IMR-90 (cell line): ENCODE measurements at regions not wholly inside any gene's neighbourhood (a gene's known extent, or its start where the extent isn't known, plus 50 kb on each side); places are given as distances from the start of the nearest gene placed in this dataset.

ENCODE experiments used
- ATAC-seq: fragments of 200-7000 bp; cut with Tn5 transposase; 2 replicates; pipeline ENCODE4 v1.9.1; 2020; ENCODE audit warnings: low read depth, mild to moderate bottlenecking, moderate library complexity
- BruUV-seq: library from RNA; stranded (reverse); fragments of 400-500 nt; replicated peaks from 2 replicates; lab custom pipeline; 2021; lab: Mats Ljungman, UMichigan
- CTCF ChIA-PET: fragments of 300-600 bp; formaldehyde crosslinking; extraction: SDS; loops from one replicate; lab custom pipeline; 2021; ENCODE audit warnings: antibody characterized with exemption; lab: Yijun Ruan, JAX
- POLR2A ChIA-PET: fragments of 300-600 bp; sonication (Branson Sonifier 250); formaldehyde crosslinking; loops from one replicate; lab custom pipeline; 2022; ENCODE audit warnings: antibody characterized with exemption; ENCODE audit not compliant: unreplicated experiment; lab: Charles Lee
- DNase-seq: peaks from one replicate; pipeline ENCODE4 v3.0.0; 2013
- H2AFZ ChIP-seq: replicated peaks from 2 replicates; pipeline ENCODE3; 2013; ENCODE audit warnings: low read length, mild to moderate bottlenecking; ENCODE audit not compliant: poor library complexity
- H2AK5ac ChIP-seq: 2 replicates; pipeline ENCODE4 v1.6.1; 2013; ENCODE audit warnings: low read depth, low read length, inconsistent platforms
- H2AK9ac ChIP-seq: replicated peaks from 2 replicates; pipeline ENCODE3; 2013; ENCODE audit warnings: mild to moderate bottlenecking, low read depth, low read length, moderate library complexity; ENCODE audit not compliant: poor library complexity
- H2BK120ac ChIP-seq: 2 replicates; pipeline ENCODE4 v1.6.1; 2013; ENCODE audit warnings: low read depth, low read length, inconsistent platforms
- H2BK15ac ChIP-seq: 3 replicates; pipeline ENCODE4 v1.6.1; 2013; ENCODE audit warnings: low read depth, low read length, inconsistent platforms
- H2BK20ac ChIP-seq: 2 replicates; pipeline ENCODE4 v1.6.1; 2013; ENCODE audit warnings: low read depth, mild to moderate bottlenecking, inconsistent platforms, low read length, moderate library complexity
- H2BK5ac ChIP-seq: 2 replicates; pipeline ENCODE4 v1.6.1; 2013; ENCODE audit warnings: mild to moderate bottlenecking, low read depth, low read length, inconsistent platforms; ENCODE audit not compliant: poor library complexity, severe bottlenecking
- H3K14ac ChIP-seq: replicated peaks from 2 replicates; pipeline ENCODE4 v1.6.1; 2013; ENCODE audit warnings: low read depth, low read length, inconsistent platforms
- H3K18ac ChIP-seq: 2 replicates; pipeline ENCODE4 v1.6.1; 2013; ENCODE audit warnings: low read depth, low read length, control low read depth
- H3K23ac ChIP-seq: 2 replicates; pipeline ENCODE4 v1.6.1; 2013; ENCODE audit warnings: low read depth, low read length, inconsistent platforms
- H3K27ac ChIP-seq: 2 replicates; pipeline ENCODE4 v1.5.1; 2013; ENCODE audit warnings: mild to moderate bottlenecking, control low read depth, low read length; ENCODE audit not compliant: insufficient read depth
- H3K27me3 ChIP-seq: 2 replicates; pipeline ENCODE4 v1.6.1; 2013; ENCODE audit warnings: low read length; ENCODE audit not compliant: control insufficient read depth, insufficient read depth
- H3K36me3 ChIP-seq: 2 replicates; pipeline ENCODE4 v1.6.1; 2013; ENCODE audit warnings: low read length, mixed read lengths; ENCODE audit not compliant: control insufficient read depth, insufficient read depth
- H3K4ac ChIP-seq: 2 replicates; pipeline ENCODE4 v1.6.1; 2013; ENCODE audit warnings: low read depth, low read length, inconsistent platforms
- H3K4me1 ChIP-seq: 2 replicates; pipeline ENCODE4 v1.6.1; 2013; ENCODE audit warnings: low read length, mixed read lengths; ENCODE audit not compliant: control insufficient read depth, insufficient read depth
- H3K4me2 ChIP-seq: 2 replicates; pipeline ENCODE4 v1.6.1; 2013; ENCODE audit warnings: low read depth, mild to moderate bottlenecking, control low read depth, low read length, moderate library complexity
- H3K4me3 ChIP-seq: 2 replicates; pipeline ENCODE4 v1.5.1; 2013; ENCODE audit warnings: low read depth, mild to moderate bottlenecking, control low read depth, low read length, moderate library complexity; ENCODE audit not compliant: insufficient read depth
- H3K56ac ChIP-seq: 2 replicates; pipeline ENCODE4 v1.6.1; 2013; ENCODE audit warnings: low read length, inconsistent platforms; ENCODE audit not compliant: insufficient read depth; ENCODE audit errors: extremely low read depth
- H3K79me1 ChIP-seq, 2 experiments: 2 replicates each; pipeline ENCODE4 v1.6.1; 2013; ENCODE audit warnings: low read length in 2 of 2, inconsistent platforms in 1 of 2, low read depth in 1 of 2
- H3K9ac ChIP-seq: 2 replicates; pipeline ENCODE4 v1.6.1; 2013; ENCODE audit warnings: low read depth, low read length, control low read depth
- H3K9me1 ChIP-seq: 2 replicates; pipeline ENCODE4 v1.6.1; 2013; ENCODE audit warnings: low read length, inconsistent platforms; ENCODE audit not compliant: insufficient read depth
- H3K9me3 ChIP-seq: 2 replicates; pipeline ENCODE4 v1.6.1; 2013; ENCODE audit warnings: low read length; ENCODE audit not compliant: control insufficient read depth, insufficient read depth
- H4K20me1 ChIP-seq: 2 replicates; pipeline ENCODE4 v1.6.1; 2013; ENCODE audit warnings: low read length, inconsistent platforms; ENCODE audit not compliant: insufficient read depth
- H4K5ac ChIP-seq: 2 replicates; pipeline ENCODE4 v1.6.1; 2013; ENCODE audit warnings: mild to moderate bottlenecking, low read depth, low read length, control low read depth
- H4K8ac ChIP-seq, 2 experiments: 2 replicates each; pipeline ENCODE4 v1.6.1; 2013; ENCODE audit warnings: low read depth in 2 of 2, low read length in 2 of 2, control low read depth in 1 of 2, inconsistent platforms in 1 of 2
- H4K91ac ChIP-seq: 2 replicates; pipeline ENCODE4 v1.6.1; 2013; ENCODE audit warnings: low read depth, low read length, inconsistent platforms; ENCODE audit not compliant: insufficient read depth
- BHLHE40 ChIP-seq: fragments of 150-350 bp; IDR thresholded peaks from 2 replicates; pipeline ENCODE4 v1.6.1; 2016; ENCODE audit warnings: mild to moderate bottlenecking, low read depth, low read length
- CHD1 ChIP-seq: IDR thresholded peaks from 2 replicates; pipeline ENCODE4 v1.6.1; 2012; ENCODE audit warnings: low read depth, low read length, improper control_type of control experiment
- FOS ChIP-seq: fragments of 150-350 bp; IDR thresholded peaks from 2 replicates; pipeline ENCODE4 v1.6.1; 2016; ENCODE audit warnings: low read depth, low read length
- MAFK ChIP-seq: IDR thresholded peaks from 2 replicates; pipeline ENCODE4 v1.6.1; 2012; ENCODE audit warnings: low read depth, low read length, improper control_type of control experiment
- NFE2L2 ChIP-seq: fragments of 150-350 bp; IDR thresholded peaks from 2 replicates; pipeline ENCODE4 v1.6.1; 2016; ENCODE audit warnings: low read depth, mild to moderate bottlenecking, low read length
- WGBS, 2 experiments: methylation state at CpG; one replicate each; pipeline versions ENCODE4 v1.1.5 to v1.1.7; 2013; ENCODE audit warnings: missing lambda C conversion rate in 2 of 2; ENCODE audit not compliant: insufficient read length in 1 of 2; ENCODE audit errors: extremely low coverage in 2 of 2; 5-methylcytosine and 5-hydroxymethylcytosine counted together
- dilution Hi-C: fragments of 300-500 bp; cut with HindIII; formaldehyde crosslinking; loops from one replicate; pipeline ENCODE4 v1.14.3; 2018; ENCODE audit warnings: low sequenced_read_pairs; ENCODE audit not compliant: unreplicated experiment
- in situ Hi-C: fragments of 300-500 bp; cut with MboI; formaldehyde crosslinking; loops from 3 replicates; pipeline ENCODE4 v1.14.3; 2019; ENCODE audit warnings: low sequenced_read_pairs, inconsistent platforms, mixed read lengths
- intact Hi-C: fragments of 100-400 bp; cut with micrococcal nuclease; formaldehyde crosslinking; loops from 2 replicates; pipeline ENCODE4 v1.10.0; 2022
- TF ChIP-seq, protein P1 (sequence below): fragments of 150-350 bp; IDR thresholded peaks from 2 replicates; pipeline ENCODE4 v1.6.1; 2017; ENCODE audit warnings: mild to moderate bottlenecking, antibody characterized with exemption, low read length, low read depth

DNA sequence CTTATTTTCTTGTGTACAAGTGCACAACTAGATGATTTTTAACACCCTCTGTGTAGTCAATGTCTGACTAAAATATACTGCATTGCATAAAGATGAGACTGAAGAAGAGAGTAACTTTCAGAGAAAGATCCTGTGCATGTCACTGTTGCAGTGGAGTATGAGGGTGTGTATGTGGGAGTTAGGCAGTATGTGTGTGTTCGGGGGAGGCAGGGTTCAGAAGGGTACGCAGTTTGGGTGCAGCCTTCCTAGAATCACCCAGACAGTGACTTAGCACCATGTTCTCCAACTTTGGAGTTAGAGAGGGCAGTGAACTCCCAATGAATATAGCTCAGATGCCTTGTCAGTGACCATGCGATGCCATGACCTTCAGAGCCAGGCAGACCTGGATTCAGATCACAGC, 84.6 kb downstream of the LRATD1 start:
- H2AFZ ChIP-seq, result no peak overlapping the region
- no peak overlapping the region for H3K23ac ChIP-seq
- H4K91ac ChIP-seq, result no peak overlapping the region
- no peak overlapping the region for H3K18ac ChIP-seq
- no peak overlapping the region for H4K8ac ChIP-seq
- TF ChIP-seq BHLHE40, result no peak
- no peak for TF ChIP-seq MAFK
- TF ChIP-seq NFE2L2, result no peak
- TF ChIP-seq, protein P1, sequence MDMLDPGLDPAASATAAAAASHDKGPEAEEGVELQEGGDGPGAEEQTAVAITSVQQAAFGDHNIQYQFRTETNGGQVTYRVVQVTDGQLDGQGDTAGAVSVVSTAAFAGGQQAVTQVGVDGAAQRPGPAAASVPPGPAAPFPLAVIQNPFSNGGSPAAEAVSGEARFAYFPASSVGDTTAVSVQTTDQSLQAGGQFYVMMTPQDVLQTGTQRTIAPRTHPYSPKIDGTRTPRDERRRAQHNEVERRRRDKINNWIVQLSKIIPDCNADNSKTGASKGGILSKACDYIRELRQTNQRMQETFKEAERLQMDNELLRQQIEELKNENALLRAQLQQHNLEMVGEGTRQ, result no peak
- no peak for TF ChIP-seq CHD1
- no peak for TF ChIP-seq FOS
- H4K20me1 ChIP-seq, result no peaks in the 10 kb centered on the region
- no peak overlapping the region for H2BK5ac ChIP-seq
- H3K36me3 ChIP-seq, result no peaks in the 10 kb centered on the region
- no peak overlapping the region for H3K27ac ChIP-seq
- no peaks in the 10 kb centered on the region for H3K27me3 ChIP-seq
- ChIA-PET POLR2A (no interaction called here), CTCF (no interaction called here)
- no peak overlapping the region for H3K56ac ChIP-seq
- H3K4ac ChIP-seq, result no peak overlapping the region
- intact Hi-C loops, result no loop called here
- ATAC-seq (no peak), DNase-seq (no peak)
- dilution Hi-C loops, result no loop called here
- H3K9me1 ChIP-seq, result no peaks in the 10 kb centered on the region
- no TSS peak for BruUV-seq
- no peak overlapping the region for H3K9ac ChIP-seq
- H3K4me1 ChIP-seq, result no peaks in the 10 kb centered on the region
- WGBS, 2 experiments, result 83% methylated on average over 1 of the region's 3 CpGs; no CpG with 5 or more reads in 1 of the 2 experiments
- H3K79me1 ChIP-seq, result no peaks in the 10 kb centered on the region
- peaks cover 4% of the 10 kb centered on the region; the same call in 1 of the 2 replicates for H3K9me3 ChIP-seq
- no peak overlapping the region for H3K4me2 ChIP-seq
- no peak overlapping the region for H2BK15ac ChIP-seq
- H4K5ac ChIP-seq, result no peak overlapping the region
- H2AK5ac ChIP-seq, result no peak overlapping the region
- in situ Hi-C loops, result no loop called here
- H2BK120ac ChIP-seq, result no peak overlapping the region
- H3K4me3 ChIP-seq, result no peak overlapping the region
- no peak overlapping the region for H2BK20ac ChIP-seq
- H3K14ac ChIP-seq, result no peak overlapping the region
- H2AK9ac ChIP-seq, result no peak overlapping the region
